GM21528 (cell line): ENCODE measurements at regions not wholly inside any gene's neighbourhood (a gene's known extent, or its start where the extent isn't known, plus 50 kb on each side); places are given as distances from the start of the nearest gene placed in this dataset.
"Not testable (repeated sequence)": the region's sequence is repeated elsewhere in the genome, so short reads cannot be mapped to it uniquely, and the experiment has no call there.

Experiments used
- ATAC-seq: cut with Tn5 transposase; IDR thresholded peaks from one replicate; pipeline ENCODE4 v1.9.1; 2021; ENCODE audit warnings: mild to moderate bottlenecking, moderate library complexity; ENCODE audit not compliant: unreplicated experiment, low FRiP score

DNA sequence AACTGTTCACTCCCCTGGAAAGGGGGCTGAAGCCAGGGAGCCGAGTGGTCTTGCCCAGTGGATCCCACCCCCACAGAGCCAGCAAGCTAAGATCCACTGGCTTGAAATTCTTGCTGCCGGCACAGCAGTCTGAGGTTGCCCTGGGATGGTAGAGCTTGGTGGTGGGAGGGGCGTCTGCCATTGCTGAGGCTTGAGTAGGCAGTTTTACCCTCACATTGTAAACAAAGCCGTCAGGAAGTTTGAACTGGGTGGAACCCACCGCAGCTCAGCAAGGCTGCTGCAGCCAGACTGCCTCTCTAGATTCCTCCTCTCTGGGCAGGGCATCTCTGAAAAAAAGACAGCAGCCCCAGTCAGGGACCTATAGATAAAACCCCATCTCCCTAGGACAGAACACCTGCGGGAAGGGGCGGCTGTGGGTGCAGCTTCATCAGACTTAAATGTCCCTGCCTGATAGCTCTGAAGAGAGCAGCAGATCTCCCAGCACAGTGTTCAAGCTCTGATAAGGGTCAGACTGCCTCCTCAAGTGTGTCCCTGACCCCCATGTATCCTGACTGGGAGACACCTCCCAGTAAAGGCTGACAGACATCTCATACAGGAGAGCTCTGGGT, 140.0 kb upstream of the C1GALT1 start:
- not testable (repeated sequence) for ATAC-seq

DNA sequence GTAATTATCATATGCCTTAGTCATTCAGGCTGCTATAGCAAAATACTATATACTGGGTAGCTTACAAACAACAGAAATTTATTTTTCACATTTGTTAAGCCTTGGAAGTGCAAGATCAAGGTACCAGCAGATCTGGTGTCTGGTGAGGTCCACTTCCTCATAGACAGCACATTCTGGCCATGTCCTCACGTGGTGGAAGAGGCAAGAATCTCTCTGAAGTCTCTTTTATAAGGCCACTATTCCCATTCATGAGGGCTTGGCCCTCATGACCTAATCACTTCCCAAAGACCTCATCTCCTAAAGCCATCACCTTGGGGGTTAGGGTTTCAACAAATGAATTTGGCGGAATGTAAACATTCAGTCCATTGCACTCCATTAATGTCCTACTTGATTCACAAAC, 137.5 kb upstream of the C1GALT1 start:
- ATAC-seq, result no peak

DNA sequence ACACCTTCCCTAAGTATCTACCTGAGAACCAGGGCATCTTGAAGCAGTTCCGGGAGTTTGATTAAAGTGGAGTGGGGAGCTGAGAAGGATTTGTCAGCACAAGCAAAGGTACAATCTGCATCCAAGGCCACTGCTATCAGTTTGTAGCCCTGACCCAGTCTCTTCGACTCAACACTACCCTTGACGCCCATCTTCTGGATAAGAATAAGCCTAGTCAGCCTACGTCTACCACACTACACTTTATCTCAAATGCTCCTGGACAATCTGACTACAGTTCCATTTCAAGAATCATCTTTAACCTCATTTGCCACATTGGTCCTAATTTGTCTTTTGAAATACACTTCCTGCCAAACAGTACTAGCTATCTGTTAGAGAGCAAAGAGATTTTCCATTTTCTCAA, 134.1 kb upstream of the C1GALT1 start:
- ATAC-seq, result no peak

DNA sequence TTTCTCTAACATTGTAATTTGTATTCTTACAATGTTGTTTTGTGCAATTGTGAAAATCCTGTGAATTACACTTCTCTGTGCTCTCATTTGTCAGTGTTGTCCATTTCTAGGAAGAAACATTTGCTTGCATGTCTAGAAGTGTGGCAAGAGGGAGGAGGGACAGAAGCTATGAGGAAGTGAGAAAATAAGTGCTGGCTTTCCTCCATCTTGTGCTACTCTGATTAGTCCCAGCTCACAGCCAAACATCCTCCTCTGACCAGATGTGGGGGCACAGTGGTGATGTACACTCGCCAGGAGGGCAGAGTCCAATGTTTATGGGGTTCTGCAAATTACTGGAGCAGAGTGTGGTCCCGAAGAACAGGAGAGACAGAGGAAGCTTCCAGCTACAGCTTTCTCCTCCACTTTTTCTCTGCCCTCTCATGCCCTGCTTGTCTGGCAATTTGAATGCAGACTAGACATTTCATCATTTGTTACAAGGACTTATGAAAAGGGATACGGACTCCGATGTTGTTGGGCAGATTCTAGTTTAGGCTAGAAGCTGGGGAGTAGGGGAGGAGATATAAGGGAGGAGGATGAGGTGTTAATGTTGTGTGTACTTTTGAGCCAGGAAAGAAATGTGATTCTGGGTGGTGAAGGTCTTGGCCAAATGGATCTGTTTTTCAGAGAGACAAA, 131.0 kb upstream of the C1GALT1 start:
- ATAC-seq, result no peak

DNA sequence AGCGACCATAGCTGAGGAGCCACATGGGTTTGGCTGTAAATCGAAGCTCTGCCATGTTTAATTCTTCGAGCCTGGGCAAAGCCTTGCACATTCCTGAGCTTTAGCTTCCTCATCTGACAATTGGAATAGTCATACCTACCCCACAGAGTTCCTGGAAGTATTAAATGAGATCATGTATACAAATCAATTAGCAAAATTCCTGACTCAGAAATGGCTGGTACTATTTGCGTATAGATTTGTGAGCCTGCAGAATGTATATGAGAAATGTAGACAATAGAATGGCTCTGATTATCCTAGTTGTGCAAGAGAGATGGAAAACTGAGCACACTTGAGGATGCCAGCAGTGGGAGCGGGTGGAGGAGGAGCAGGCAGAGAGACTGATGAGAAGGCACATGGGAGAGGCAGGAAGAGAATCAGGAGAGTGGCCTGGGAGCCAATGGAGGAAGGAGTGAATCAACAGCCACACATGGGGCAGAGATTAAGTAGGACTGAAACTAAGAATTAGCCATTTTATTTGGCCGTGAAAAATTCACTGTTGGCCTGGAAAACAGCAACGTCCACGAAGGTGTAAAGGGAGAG, 128.0 kb upstream of the C1GALT1 start:
- ATAC-seq, result no peak

DNA sequence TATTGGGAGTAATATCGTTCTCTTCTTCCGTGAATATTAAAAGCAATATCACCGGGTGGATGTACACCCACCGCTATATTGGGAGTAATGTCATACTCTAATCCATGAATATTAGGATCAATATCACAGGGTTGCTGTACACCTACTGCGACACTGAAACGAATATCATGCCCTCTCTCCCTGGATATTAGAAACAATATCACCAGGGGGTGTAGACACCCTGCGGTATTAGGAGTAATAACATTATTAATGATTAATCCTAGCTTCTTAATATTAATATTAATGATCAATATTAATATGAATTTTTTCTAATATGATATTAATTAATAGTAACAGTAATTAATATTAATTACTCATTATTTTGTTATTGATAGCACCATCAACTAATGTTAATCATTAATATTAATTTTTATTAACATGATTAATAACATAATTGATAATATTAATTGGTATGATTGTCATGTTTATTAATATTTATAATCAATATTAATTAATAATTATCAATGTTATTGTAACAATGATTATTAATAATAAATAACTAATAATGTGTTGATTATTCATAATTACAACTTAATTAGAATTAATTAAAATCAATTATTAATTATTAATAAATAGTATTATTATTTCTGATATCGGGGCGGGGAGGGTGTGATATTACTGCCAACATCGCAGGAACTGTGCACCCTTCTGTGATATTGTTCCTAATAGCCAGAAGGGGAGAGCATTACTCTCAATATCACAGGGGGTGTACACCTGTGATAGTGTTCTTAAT, 121.3 kb upstream of the C1GALT1 start:
- no peak for ATAC-seq

DNA sequence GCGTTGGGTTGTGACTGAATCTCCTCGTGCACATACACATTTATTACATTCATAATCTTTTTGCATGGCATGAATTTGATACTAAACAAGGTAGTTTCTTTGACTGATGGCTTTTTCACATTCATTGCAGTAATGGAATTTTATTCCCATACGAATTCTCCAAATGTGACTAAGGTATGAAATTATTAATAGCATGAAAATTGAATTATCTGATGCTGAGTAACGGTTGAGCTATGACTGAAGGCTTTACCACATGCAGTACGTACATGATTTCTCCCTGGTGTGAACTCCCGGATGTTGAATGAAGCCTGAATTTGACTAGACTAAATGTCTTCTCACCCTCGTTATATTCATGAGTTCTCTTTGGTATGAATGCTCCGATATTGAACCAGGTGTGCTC, 104.4 kb upstream of the C1GALT1 start:
- no peak for ATAC-seq

DNA sequence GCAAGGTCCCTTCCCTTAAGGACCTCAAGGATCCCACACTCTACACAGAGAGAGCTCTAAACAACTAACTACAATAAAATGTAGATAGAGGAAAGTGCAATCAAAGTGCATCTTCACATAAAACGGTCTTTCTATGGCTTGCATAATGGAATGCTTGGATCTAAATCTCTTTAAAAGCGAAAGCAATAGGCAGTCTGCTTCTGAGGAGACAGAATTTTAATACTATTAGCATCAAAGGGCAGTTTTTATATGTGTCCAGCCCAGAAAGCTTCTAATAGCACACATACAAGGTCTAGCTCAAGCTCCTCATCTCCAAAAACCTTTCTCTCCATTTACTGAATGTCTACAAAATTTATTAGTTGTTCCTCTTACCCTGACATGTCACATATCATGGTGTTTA, 101.5 kb upstream of the C1GALT1 start:
- no peak for ATAC-seq

DNA sequence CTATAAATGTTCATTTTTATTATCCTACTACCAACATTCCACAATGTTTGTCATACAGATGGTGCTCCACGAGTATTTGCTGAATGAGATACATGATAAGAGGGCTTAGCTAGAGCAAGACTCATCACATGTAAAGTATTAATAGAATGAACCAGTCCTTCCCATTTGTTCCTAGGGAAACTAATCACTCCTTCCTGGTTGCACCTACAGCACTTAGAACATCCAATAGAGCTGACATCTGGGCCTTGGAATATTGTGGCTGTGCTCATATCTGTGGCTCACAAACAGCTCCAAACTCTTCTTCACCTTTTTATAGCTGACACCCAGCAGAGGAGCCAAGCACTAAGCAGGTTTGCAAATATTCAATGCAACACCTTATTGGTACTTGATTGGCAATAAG, 91.9 kb upstream of the C1GALT1 start:
- ATAC-seq, result no peak

DNA sequence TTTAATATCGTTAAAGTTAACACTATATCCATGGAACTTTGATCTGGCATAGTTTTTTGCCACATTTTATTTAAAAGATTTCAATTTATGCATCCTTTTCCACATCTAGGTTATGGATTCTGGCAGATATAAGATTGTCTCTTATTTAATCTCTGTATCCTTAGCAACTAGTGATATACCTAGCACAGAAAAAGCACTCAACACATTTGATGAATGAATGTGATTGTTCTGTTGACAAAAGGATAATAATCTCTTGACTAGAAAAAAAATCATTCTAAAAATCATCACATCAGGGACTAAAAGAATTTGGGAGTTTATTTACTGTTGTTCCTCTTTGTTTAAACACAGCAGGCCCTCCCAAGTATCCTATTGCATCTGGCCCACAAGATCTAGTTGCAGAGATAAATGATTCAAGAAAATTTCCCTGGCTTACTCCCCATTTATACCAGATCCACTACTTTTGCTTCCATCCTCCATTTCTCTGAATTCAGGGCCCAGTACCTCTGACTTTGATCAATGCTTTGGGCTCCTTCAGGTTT, 84.0 kb upstream of the C1GALT1 start:
- ATAC-seq, result no peak

DNA sequence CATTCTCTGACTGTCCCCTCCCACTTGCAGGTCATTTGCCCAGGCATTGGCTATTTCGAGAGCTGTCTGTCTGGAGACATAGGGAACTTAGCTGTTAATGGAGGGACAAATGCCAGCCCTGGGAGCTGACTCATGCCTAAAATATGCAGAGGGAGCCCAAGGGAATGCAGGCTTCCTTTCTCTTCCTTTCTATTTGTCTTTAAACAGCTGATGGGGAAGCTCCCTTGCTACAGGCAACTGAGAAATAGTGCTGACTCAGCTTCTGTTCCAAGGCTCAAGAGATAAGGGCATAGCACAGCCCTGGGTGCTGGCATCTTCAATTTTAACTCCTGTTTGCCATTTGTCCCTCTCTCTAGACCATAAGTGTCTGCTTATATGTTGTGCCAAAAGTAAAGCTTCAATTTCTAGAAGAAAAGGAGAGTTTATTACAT, 82.7 kb upstream of the C1GALT1 start:
- ATAC-seq, result no peak

DNA sequence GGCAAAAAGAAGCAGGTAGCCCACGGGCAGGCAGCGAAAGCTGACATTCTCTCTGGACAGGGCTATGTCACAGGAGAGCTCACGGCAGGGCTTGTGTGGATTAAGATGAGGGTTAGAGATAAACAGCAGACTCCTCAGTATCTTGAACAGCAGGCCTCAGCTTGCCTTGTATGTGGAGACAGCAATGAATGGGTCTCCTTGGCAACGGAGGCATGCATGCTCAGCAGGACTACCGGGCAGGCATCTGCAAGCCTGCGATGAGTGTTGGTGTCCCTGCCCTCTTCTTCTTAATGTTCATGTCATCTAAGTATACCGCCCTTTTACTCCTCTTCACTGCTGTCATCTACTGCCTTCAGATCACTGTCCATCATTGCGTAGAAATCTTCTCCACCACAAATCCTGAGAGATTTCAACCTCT, 81.9 kb upstream of the C1GALT1 start:
- ATAC-seq, result no peak

DNA sequence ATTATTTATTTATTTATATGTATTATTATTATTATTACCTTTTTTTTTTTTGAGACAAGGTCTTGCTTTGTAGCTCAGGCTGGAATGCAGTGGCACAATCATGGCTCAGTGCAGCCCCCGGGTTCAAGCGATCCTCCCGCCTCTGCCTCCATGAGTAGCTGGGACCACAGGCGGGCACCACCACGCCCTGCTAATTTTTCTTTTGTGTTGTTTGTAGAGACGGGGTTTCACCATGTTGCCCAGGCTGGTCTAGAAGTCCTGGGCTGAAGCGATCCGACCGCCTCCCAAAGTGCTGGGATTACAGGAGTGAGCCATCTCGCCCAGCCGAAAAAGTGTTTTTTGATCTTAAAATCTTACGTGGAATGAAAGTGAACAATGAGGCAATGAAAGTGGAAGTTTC, 79.4 kb upstream of the C1GALT1 start:
- ATAC-seq, result no peak

DNA sequence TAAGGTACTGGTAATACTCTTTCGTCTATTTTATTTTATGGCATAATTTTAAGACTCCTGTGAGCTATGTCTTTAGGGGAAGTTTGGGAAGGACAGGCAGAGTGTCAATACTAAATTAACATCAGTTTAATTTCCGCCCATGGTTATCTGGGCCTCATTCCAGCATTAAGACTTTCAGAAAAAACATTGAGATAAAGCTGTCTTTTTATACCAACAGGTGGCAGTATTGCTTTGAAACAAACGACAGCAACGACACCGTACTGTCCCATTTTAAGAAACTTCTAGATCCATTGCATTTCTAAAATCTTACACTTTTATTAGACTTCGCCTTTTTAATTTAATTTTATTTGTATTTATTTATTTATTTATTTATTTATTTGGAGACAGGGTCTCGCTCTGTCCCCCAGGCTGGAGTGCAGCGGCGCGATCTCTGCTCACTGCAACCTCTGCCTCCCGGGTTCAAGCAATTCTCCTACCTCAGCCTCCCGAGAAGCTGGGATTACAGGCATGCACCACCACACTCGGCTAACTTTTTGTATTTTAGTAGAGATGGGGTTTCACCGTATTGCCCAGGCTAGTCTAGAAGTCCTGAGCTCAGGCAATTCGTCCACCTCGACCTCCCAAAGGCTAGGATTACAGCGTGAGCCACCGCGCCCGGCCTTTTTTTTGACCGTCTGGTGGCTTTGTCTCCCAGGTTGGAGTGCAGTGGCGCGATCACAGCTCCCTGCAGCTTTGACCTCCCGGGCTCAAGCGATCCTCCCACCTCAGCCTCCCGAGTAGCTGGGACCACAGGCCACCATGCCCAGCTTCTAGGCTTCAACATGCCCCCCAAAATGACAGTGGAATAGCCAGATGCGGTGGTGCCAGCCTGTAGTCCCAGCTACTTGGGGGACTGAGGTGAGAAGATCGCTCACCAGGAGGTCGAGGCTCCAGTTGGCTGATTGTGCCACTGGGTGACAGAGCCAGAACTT, 78.7 kb upstream of the C1GALT1 start:
- ATAC-seq, result peak; percentile 57

DNA sequence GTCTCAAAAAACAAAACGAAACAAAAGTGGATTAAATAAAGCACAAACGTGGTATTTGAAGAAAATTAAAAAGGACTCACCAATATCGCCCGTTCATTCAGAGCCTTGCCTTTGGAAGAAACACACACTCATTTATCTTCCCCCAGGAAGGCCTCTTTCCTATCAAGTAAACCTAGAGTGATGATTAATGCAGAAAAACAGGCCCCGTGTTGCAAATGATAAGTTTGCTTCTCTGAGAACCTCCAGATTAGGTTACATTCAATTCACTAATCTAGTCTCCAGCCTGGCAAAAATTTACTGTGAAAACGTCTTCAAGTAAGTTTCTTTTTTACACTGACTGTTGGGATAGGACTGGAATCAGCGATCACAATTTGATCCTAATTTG, 78.0 kb upstream of the C1GALT1 start:
- no peak for ATAC-seq

DNA sequence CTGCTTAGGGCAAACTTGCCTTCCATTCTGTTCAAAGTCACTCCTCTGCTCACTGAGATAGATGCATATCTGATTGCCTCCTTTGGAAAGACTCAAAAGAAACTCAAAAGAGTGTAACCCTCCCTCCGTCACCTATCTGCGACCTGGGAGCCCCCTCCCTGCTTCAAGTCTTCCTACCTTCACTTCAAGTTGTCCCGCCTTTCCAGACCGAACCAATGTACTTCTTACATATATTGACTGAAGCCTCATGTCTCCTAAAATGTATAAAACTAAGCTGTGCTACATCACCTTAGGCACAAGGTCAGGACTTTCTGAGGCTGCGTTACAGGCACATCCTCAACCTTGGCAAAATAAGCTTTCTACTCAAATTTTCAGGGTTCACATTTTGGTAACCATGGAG, 77.4 kb upstream of the C1GALT1 start:
- ATAC-seq, result no peak

DNA sequence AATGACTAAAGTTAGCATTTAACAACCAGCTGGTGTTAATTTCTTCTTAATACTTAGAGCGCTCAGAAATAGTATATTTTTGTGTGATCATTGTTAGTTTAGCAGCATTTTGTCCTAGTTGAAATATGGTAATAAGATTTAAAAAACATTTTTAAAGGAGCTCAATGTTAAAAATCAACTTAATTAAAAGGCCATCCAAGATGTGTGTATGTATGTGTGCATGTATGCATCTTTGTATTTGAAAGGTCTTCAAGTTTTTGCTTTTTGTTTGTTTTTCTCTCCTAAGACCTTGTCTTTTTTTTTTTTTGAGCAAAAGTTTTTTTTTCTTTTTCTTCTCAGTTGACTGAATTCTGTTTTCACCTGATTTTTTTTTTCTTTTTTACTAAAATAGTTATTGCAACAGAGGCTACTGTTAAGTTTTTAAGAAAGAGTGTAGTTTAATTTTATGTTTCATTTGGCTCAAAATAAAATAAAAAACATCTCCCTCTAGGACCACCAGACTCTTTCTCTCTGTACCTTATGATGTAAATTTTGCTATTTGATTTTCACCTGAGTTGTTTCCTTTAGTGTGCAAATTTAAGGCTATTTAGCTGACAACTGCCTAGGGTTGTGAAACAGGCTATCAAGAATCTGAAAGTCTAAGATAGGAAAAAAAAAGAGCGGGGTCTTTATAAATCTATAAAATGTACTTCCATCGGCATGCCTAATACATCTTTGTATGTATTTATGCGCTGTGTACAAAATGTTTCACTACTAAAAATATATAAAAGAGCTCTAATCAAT, 76.4 kb upstream of the C1GALT1 start:
- no peak for ATAC-seq

DNA sequence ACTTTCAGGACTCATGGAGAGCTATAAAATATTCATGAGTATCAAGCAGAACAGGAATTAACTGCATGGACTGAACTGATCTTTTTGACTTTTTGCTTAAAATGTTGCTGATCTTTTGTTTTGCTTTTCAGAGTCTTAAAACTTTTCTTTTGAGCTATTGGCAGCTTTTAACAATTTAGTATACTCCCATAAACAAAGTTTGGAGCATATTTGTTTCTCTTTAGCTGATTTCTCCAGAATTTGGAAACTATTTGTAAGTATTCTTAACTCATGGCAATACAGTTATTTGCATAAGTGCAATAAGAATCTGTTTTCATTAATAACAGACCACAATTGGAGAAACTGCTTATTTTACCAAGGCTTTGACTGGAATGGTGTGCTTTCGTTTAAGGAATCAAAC, 73.4 kb upstream of the C1GALT1 start:
- ATAC-seq, result no peak

DNA sequence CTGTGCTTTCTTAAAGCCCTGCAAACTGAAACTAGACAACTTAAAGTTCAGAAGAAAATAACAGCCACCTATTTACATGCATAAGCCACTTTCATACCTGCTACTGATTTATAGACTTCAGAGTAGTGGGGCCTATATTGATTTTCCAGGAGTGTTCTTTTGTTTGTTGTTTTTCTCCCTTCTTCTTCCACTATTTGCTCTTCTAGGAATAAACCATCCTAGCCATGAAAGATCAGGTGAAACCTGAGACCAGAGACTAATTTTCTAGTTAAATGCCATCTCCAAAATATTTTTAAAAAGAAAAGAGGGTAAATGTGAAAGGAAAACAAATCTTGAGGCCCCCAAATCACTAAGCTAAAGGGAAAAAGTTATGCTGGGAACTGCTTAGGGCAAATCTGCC, 72.4 kb upstream of the C1GALT1 start:
- no peak for ATAC-seq
